ENCODE measurements at regions not wholly inside any gene's neighbourhood (a gene's known extent, or its start where the extent isn't known, plus 50 kb on each side); places are given as distances from the start of the nearest gene placed in this dataset.
A peak's percentile ranks its signal among the peaks of the same experiment; 100 is the strongest.

- TF ChIP-seq ZNF7 (CRISPR knock-in tag; IDR thresholded peaks at IDR 0.05) (no peak), RBAK (CRISPR knock-in tag; IDR thresholded peaks at IDR 0.05) (0 out of 2 replicates have a peak, but pooled peaks have one; percentile 62), PHF21A (CRISPR knock-in tag; IDR thresholded peaks at IDR 0.05) (peak; percentile 76), TBX2 (CRISPR knock-in tag; IDR thresholded peaks at IDR 0.05; ENCODE audit: borderline replicate concordance) (peak; percentile 61; the same call in 1 of the 2 replicates), PRDM10 (CRISPR knock-in tag; IDR thresholded peaks at IDR 0.05; ENCODE audit: low read depth) (peak; percentile 19; the same call in 1 of the 2 replicates), ZNF274 (CRISPR knock-in tag; IDR thresholded peaks at IDR 0.05) (no peak), ZNF564 (CRISPR knock-in tag; IDR thresholded peaks at IDR 0.05) (0 out of 2 replicates have a peak, but pooled peaks have one; percentile 53), LCORL (IDR thresholded peaks at IDR 0.05) (no peak), LCORL (CRISPR knock-in tag; IDR thresholded peaks at IDR 0.05) (peak; percentile 66; the same call in 1 of the 2 replicates), DNMT3B (CRISPR knock-in tag; conservative IDR thresholded peaks at IDR 0.05) (peak; percentile 80; the same call in 1 of the 2 replicates), ARID4A (CRISPR knock-in tag; IDR thresholded peaks at IDR 0.05; ENCODE audit: borderline replicate concordance) (peak; percentile 26; the same call in 1 of the 2 replicates), FOXJ3 (CRISPR knock-in tag; IDR thresholded peaks at IDR 0.05; ENCODE audit: borderline replicate concordance) (peak; percentile 73; the same call in 1 of the 2 replicates), CBX5 (CRISPR knock-in tag; IDR thresholded peaks at IDR 0.05; ENCODE audit: borderline replicate concordance) (peak; percentile 58; the same call in 1 of the 2 replicates), DPF2 (CRISPR knock-in tag; IDR thresholded peaks at IDR 0.05; ENCODE audit: borderline replicate concordance, low read depth) (peak; percentile 71; the same call in 1 of the 2 replicates), SETDB1 (CRISPR knock-in tag; IDR thresholded peaks at IDR 0.05; ENCODE audit: borderline replicate concordance) (no peak), SCMH1 (CRISPR knock-in tag; IDR thresholded peaks at IDR 0.05; ENCODE audit: borderline replicate concordance) (no peak), ZFP41 (CRISPR knock-in tag; IDR thresholded peaks at IDR 0.05; ENCODE audit: borderline replicate concordance) (no peak), POGK (CRISPR knock-in tag; conservative IDR thresholded peaks at IDR 0.05) (no peak), PHB2 (IDR thresholded peaks at IDR 0.05; ENCODE audit: partially characterized antibody) (no peak), NONO (IDR thresholded peaks at IDR 0.05) (no peak), NONO (CRISPR knock-in tag; conservative IDR thresholded peaks at IDR 0.05) (0 out of 2 replicates have a peak, but pooled peaks have one; percentile 9), ZNF101 (CRISPR knock-in tag; IDR thresholded peaks at IDR 0.05; ENCODE audit: borderline replicate concordance, low read depth) (0 out of 2 replicates have a peak, but pooled peaks have one; percentile 41)
Measured at GRCh38 chr14:22427771-22428231, 161.2 kb downstream of the DAD1 start (continued).

All from HepG2 (cell line).